Gastrocnemius medialis (tissue), 4 donors: ENCODE measurements at regions not wholly inside any gene's neighbourhood (a gene's known extent, or its start where the extent isn't known, plus 50 kb on each side); places are given as distances from the start of the nearest gene placed in this dataset.
"Not testable (repeated sequence)": the region's sequence is repeated elsewhere in the genome, so short reads cannot be mapped to it uniquely, and the experiment has no call there.

ENCODE experiments used
- POLR2A ChIP-seq, 2 donors: fragments of 450-650 bp; IDR thresholded peaks; one replicate each; pipeline ENCODE4 v1.6.1; 2017; ENCODE audit warnings: antibody characterized with exemption in 2 of 2, mild to moderate bottlenecking in 2 of 2, moderate library complexity in 2 of 2
- TF ChIP-seq, protein P1 (sequence below), 5 experiments: fragments of 450-650 bp in 3 of 5; fragments of 200-600 bp in 2 of 5; sonication (generic) in 2 of 5; IDR thresholded peaks in 4 of 5; conservative IDR thresholded peaks in 1 of 5; 1 replicate in 4 of 5; 2 replicates in 1 of 5; pipeline ENCODE4 v1.5.1; 2016 to 2019; ENCODE audit warnings: antibody characterized with exemption in 5 of 5, mild to moderate bottlenecking in 3 of 5, moderate library complexity in 3 of 5

DNA sequence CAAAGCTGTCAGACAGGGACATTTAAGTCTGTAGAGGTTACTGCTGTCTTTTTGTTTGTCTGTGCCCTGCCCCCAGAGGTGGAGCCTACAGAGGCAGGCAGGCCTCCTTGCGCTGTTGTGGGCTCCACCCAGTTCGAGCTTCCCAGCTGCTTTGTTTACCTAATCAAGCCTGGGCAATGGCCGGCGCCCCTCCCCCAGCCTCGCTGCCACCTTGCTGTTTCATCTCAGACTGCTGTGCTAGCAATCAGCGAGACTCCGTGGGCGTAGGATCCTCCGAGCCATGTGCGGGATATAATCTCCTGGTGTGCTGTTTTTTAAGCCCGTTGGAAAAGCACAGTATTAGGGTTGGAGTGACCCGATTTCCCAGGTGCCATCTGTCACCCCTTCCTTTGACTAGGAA is 454.2 kb upstream of the CCDC196 start:
- TF ChIP-seq, protein P1, sequence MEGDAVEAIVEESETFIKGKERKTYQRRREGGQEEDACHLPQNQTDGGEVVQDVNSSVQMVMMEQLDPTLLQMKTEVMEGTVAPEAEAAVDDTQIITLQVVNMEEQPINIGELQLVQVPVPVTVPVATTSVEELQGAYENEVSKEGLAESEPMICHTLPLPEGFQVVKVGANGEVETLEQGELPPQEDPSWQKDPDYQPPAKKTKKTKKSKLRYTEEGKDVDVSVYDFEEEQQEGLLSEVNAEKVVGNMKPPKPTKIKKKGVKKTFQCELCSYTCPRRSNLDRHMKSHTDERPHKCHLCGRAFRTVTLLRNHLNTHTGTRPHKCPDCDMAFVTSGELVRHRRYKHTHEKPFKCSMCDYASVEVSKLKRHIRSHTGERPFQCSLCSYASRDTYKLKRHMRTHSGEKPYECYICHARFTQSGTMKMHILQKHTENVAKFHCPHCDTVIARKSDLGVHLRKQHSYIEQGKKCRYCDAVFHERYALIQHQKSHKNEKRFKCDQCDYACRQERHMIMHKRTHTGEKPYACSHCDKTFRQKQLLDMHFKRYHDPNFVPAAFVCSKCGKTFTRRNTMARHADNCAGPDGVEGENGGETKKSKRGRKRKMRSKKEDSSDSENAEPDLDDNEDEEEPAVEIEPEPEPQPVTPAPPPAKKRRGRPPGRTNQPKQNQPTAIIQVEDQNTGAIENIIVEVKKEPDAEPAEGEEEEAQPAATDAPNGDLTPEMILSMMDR (IDR thresholded peaks at IDR 0.05 in 4 of 5, conservative IDR thresholded peaks at IDR 0.05 in 1 of 5): not testable (repeated sequence)
- TF ChIP-seq POLR2A (IDR thresholded peaks at IDR 0.05): not testable (repeated sequence)
